Neural progenitor cell (in vitro differentiated cells): ENCODE measurements at regions not wholly inside any gene's neighbourhood (a gene's known extent, or its start where the extent isn't known, plus 50 kb on each side); places are given as distances from the start of the nearest gene placed in this dataset.

Experiments
- DNase-seq: peaks from one replicate; pipeline ENCODE4 v3.0.0-alpha.2; 2016; ENCODE audit warnings: low spot score
- H2AFZ ChIP-seq: fragments of 200-600 bp; sonication (generic); replicated peaks from 2 replicates; pipeline ENCODE4 v1.6.1; 2016; ENCODE audit warnings: antibody characterized with exemption
- H3F3A ChIP-seq: fragments of 200-600 bp; sonication (generic); 2 replicates; pipeline ENCODE4 v1.6.1; 2016; ENCODE audit warnings: antibody characterized with exemption, low read depth
- H3K27ac ChIP-seq: fragments of 200-600 bp; sonication (generic); 2 replicates; pipeline ENCODE4 v1.5.1; 2016; ENCODE audit warnings: mild to moderate bottlenecking
- H3K27me3 ChIP-seq: fragments of 200-600 bp; sonication (generic); 2 replicates; pipeline ENCODE4 v1.6.1; 2016; ENCODE audit warnings: mild to moderate bottlenecking, moderate library complexity
- H3K36me3 ChIP-seq: fragments of 200-600 bp; sonication (generic); 2 replicates; pipeline ENCODE4 v1.5.1; 2016
- H3K4me1 ChIP-seq: fragments of 200-600 bp; sonication (generic); 2 replicates; pipeline ENCODE4 v1.6.1; 2016; ENCODE audit warnings: mixed run types
- H3K4me2 ChIP-seq: fragments of 200-600 bp; sonication (generic); 2 replicates; pipeline ENCODE4 v1.6.1; 2016
- H3K4me3 ChIP-seq: fragments of 200-600 bp; sonication (generic); 2 replicates; pipeline ENCODE4 v1.5.1; 2016
- H3K79me2 ChIP-seq: fragments of 200-600 bp; sonication (generic); 2 replicates; pipeline ENCODE4 v1.6.1; 2016; ENCODE audit warnings: low read depth
- H3K9ac ChIP-seq: fragments of 200-600 bp; sonication (generic); 2 replicates; pipeline ENCODE4 v1.6.1; 2016
- H3K9me3 ChIP-seq: fragments of 200-600 bp; sonication (generic); 2 replicates; pipeline ENCODE4 v1.5.1; 2016; ENCODE audit warnings: low read depth
- H4K20me1 ChIP-seq: fragments of 200-600 bp; sonication (generic); 2 replicates; pipeline ENCODE4 v1.6.1; 2016; ENCODE audit warnings: low read depth
- H3K27ac Mint-ChIP-seq: 3 replicates; pipeline ENCODE4 v1.8.0; 2021; ENCODE audit warnings: mixed read lengths
- H3K27me3 Mint-ChIP-seq: 2 replicates; pipeline ENCODE4 v1.8.0; 2022; ENCODE audit warnings: low read depth, mild to moderate bottlenecking, inconsistent platforms, moderate library complexity, mixed read lengths; ENCODE audit not compliant: insufficient read depth
- H3K36me3 Mint-ChIP-seq: 3 replicates; pipeline ENCODE4 v1.8.0; 2021; ENCODE audit warnings: mixed read lengths
- H3K4me1 Mint-ChIP-seq: 3 replicates; pipeline ENCODE4 v1.8.0; 2021; ENCODE audit warnings: mixed read lengths
- H3K4me3 Mint-ChIP-seq: 3 replicates; pipeline ENCODE4 v1.8.0; 2021; ENCODE audit warnings: mild to moderate bottlenecking, moderate library complexity, mixed read lengths
- H3K9me3 Mint-ChIP-seq: 3 replicates; pipeline ENCODE4 v1.8.0; 2020; ENCODE audit warnings: mixed read lengths
- CTCF ChIP-seq: fragments of 200-600 bp; sonication (generic); IDR thresholded peaks from 2 replicates; pipeline ENCODE4 v1.5.1; 2017; ENCODE audit warnings: antibody characterized with exemption, mild to moderate bottlenecking
- EZH2 ChIP-seq: fragments of 200-600 bp; sonication (generic); IDR thresholded peaks from 2 replicates; pipeline ENCODE4 v1.6.1; 2017; ENCODE audit warnings: antibody characterized with exemption, mild to moderate bottlenecking, moderate library complexity
- EZH2phosphoT487 ChIP-seq: fragments of 200-600 bp; sonication (generic); IDR thresholded peaks from 2 replicates; pipeline ENCODE4 v1.6.1; 2017; ENCODE audit warnings: antibody characterized with exemption

GRCh38 chr1:74952786-74953185 lies 181.4 kb upstream of the LHX8 start:
- Histone ChIP-seq H3K4me1 (no peaks in the 10 kb centered on the region), H4K20me1 (no peaks in the 10 kb centered on the region), H3K27ac (no peak overlapping the region), H3K9ac (no peak overlapping the region), H3K27me3 (no peaks in the 10 kb centered on the region), H3K36me3 (no peaks in the 10 kb centered on the region), H3K9me3 (no peaks in the 10 kb centered on the region), H3F3A (no peaks in the 10 kb centered on the region), H3K79me2 (no peaks in the 10 kb centered on the region), H3K4me2 (no peak overlapping the region), H3K4me3 (no peak overlapping the region), H2AFZ (no peak overlapping the region)
- TF ChIP-seq EZH2phosphoT487 (no peak), EZH2 (no peak), CTCF (no peak)
- Mint-ChIP-seq H3K36me3 (no peaks in the 10 kb centered on the region), H3K4me3 (no peak overlapping the region), H3K4me1 (peaks cover 7% of the 10 kb centered on the region), H3K27me3 (peaks cover 2% of the 10 kb centered on the region), H3K27ac (no peak overlapping the region), H3K9me3 (no peaks in the 10 kb centered on the region)
- DNase-seq = peak; percentile 32

GRCh38 chr1:74953622-74954021 lies 180.6 kb upstream of the LHX8 start:
- no peaks in the 10 kb centered on the region for H3K36me3 ChIP-seq
- Mint-ChIP-seq H3K36me3 (no peaks in the 10 kb centered on the region), H3K9me3 (no peaks in the 10 kb centered on the region), H3K27me3 (peaks cover 2% of the 10 kb centered on the region), H3K4me3 (no peak overlapping the region), H3K4me1 (peaks cover 7% of the 10 kb centered on the region), H3K27ac (no peak overlapping the region)
- H3K4me2 ChIP-seq = no peak overlapping the region
- no peaks in the 10 kb centered on the region for H3K9me3 ChIP-seq
- H3F3A ChIP-seq = no peaks in the 10 kb centered on the region
- H3K4me3 ChIP-seq = no peak overlapping the region
- no peaks in the 10 kb centered on the region for H3K79me2 ChIP-seq
- H4K20me1 ChIP-seq = no peaks in the 10 kb centered on the region
- H3K9ac ChIP-seq = no peak overlapping the region
- H3K27me3 ChIP-seq = no peaks in the 10 kb centered on the region
- no peak for DNase-seq
- no peak overlapping the region for H2AFZ ChIP-seq
- peak overlapping the region; percentile 25 for H3K27ac ChIP-seq
- TF ChIP-seq CTCF (no peak), EZH2 (no peak), EZH2phosphoT487 (no peak)
- H3K4me1 ChIP-seq = no peaks in the 10 kb centered on the region

- no peak overlapping the region for H3K27ac Mint-ChIP-seq
- Histone ChIP-seq H3K9ac (no peak overlapping the region), H2AFZ (no peak overlapping the region), H3K9me3 (no peaks in the 10 kb centered on the region), H3K27me3 (no peaks in the 10 kb centered on the region), H4K20me1 (no peaks in the 10 kb centered on the region), H3K36me3 (no peaks in the 10 kb centered on the region), H3K4me2 (no peak overlapping the region), H3K27ac (no peak overlapping the region), H3K79me2 (no peaks in the 10 kb centered on the region), H3F3A (no peaks in the 10 kb centered on the region), H3K4me1 (no peaks in the 10 kb centered on the region), H3K4me3 (no peak overlapping the region)
- peaks cover 2% of the 10 kb centered on the region for H3K27me3 Mint-ChIP-seq
- no peaks in the 10 kb centered on the region for H3K9me3 Mint-ChIP-seq
- H3K4me3 Mint-ChIP-seq = no peak overlapping the region
- no peak for DNase-seq
- no peaks in the 10 kb centered on the region for H3K4me1 Mint-ChIP-seq
- TF ChIP-seq EZH2phosphoT487 = no peak
- no peaks in the 10 kb centered on the region for H3K36me3 Mint-ChIP-seq
These were observed 171.1 kb upstream of the LHX8 start for GRCh38 chr1:74963120-74963519.

- Histone ChIP-seq H3K4me1 (no peaks in the 10 kb centered on the region), H3K27ac (no peak overlapping the region), H3K4me3 (no peak overlapping the region), H2AFZ (peak overlapping the region; percentile 15), H3K79me2 (no peaks in the 10 kb centered on the region), H3K9me3 (no peaks in the 10 kb centered on the region), H3K4me2 (no peak overlapping the region), H3F3A (no peaks in the 10 kb centered on the region), H3K27me3 (no peaks in the 10 kb centered on the region), H3K36me3 (no peaks in the 10 kb centered on the region), H3K9ac (no peak overlapping the region), H4K20me1 (no peaks in the 10 kb centered on the region)
- Mint-ChIP-seq H3K27ac (no peak overlapping the region), H3K9me3 (no peaks in the 10 kb centered on the region), H3K27me3 (peaks cover 2% of the 10 kb centered on the region), H3K36me3 (no peaks in the 10 kb centered on the region), H3K4me3 (no peak overlapping the region), H3K4me1 (no peaks in the 10 kb centered on the region)
- TF ChIP-seq EZH2 (no peak), CTCF (no peak), EZH2phosphoT487 (no peak)
- DNase-seq = no peak
These were observed 169.6 kb upstream of the LHX8 start for GRCh38 chr1:74964508-74965102.
